Stimulated activated CD8-positive, alpha-beta memory T cell treated with anti-CD3 and anti-CD28 coated beads, Interleukin-7, amount 100 ng/mL, for 48 hours (primary cell): ENCODE measurements at regions not wholly inside any gene's neighbourhood (a gene's known extent, or its start where the extent isn't known, plus 50 kb on each side); places are given as distances from the start of the nearest gene placed in this dataset.
"Not testable (repeated sequence)": the region's sequence is repeated elsewhere in the genome, so short reads cannot be mapped to it uniquely, and the experiment has no call there.

ENCODE experiments used
- DNase-seq, 2 donors: peaks; one replicate each; pipeline ENCODE4 v3.0.0-alpha.2; 2020; ENCODE audit warnings: low read depth in 1 of 2; ENCODE audit errors: extremely low read depth in 1 of 2

GRCh38 chr17:63286254-63286653 lies 159.9 kb downstream of the CYB561 start:
- DNase-seq = no peak

DNA sequence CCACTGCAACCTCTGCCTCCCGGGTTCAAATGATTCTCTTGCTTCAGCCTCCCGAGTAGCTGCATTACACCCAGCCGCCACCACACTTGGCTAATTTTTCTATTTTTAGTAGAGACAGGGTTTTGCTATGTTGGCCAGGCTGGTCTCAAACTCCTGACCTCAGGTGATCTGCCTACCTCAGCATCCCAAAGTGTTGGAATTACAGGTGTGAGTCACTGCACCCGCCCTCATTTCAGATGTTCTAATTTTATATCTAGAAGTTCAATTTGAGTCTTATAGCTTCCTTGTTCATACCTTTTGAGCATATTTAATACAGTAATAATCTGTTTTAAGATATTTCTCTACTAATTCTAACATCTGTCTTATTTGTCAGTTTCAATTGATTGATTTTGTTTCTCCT lies 159.1 kb downstream of the CYB561 start:
- not testable (repeated sequence) for DNase-seq

- no peak for DNase-seq
Observed at GRCh38 chr17:63289931-63290330, 156.2 kb downstream of the CYB561 start.

DNA sequence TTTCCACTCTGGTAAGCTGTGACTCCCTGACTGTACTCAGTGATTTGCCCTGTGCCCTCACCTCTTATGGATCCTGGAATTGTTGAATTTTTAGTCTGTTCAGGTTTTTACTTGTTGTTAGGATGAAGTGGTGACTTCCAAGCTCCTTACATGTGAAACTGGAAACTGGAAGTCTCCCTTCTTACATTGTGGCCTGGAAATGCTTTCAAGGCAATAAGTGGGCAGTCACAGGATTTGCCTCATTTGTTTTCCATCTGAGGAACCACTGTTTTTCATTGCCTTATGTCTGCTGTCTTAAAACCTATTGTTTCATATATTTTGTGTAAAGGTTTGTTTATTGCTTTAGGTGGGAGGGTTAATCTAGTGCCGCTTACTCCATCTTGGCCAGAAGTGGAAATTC lies 155.8 kb downstream of the CYB561 start:
- no peak for DNase-seq

- DNase-seq = no peak
Observed at GRCh38 chr17:63290784-63291183, 155.3 kb downstream of the CYB561 start.

DNA sequence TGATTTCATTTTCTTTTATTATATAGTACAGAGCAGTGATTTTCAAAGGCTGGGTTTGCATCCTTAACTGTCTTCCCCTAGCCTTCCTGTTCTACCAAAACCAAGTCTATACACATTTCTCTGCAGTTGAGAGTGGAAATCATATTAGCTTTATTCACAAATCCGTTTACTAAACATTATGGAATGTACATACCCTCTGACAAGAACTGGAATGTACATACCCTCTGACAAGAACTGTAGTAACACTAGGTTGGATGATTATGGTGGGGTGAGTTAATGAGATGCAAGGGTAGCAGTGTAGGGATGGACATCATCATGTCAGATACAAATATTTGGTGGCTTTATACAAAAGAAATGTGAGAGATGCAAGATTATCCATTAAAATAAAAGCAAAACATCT lies 154.8 kb downstream of the CYB561 start:
- no peak for DNase-seq

DNA sequence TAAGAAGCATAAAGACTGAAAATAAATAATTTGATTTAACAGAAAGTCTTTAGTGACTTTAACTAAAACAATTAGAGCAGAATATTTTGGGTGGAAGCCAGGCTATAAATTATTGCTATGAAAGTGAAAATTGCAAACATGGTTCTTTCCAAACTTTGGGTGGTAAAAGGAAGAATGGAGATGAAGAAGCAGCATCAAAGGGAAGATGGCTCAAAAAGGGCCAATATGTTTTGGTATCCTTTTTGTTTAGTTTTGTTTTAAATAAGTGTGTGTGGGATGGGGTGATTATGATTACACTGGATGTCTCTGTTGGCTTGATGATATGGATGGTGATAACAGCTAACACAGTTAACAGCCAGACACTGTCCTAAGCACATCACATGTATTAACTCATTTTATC lies 153.7 kb downstream of the CYB561 start:
- no peak for DNase-seq

- no peak for DNase-seq
Observed at GRCh38 chr17:63293323-63294075, 152.6 kb downstream of the CYB561 start.

GRCh38 chr17:63294776-63295175 lies 151.3 kb downstream of the CYB561 start:
- no peak for DNase-seq

DNA sequence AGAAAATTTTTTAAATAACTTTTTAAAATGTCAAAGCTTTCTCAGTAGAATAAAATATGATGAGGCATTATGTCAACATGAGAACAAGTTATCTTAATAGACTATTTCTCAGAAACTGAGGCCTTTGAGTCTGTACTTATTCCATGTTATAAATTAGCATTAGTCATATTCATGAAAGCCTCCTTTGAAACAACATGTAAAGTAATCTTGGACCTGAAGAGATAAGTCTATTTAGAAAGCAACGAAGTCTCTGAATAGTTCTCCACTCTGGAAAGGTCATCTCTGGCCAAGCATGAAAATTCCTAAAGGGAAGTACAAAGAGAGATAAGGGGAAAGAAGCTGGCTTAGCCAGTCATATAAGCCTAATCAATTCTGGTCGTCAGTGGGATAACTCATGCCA lies 150.8 kb downstream of the CYB561 start:
- DNase-seq = no peak

GRCh38 chr17:63295839-63296590 lies 150.1 kb downstream of the CYB561 start:
- DNase-seq = no peak

GRCh38 chr17:63298916-63299315 lies 147.2 kb downstream of the CYB561 start:
- not testable (repeated sequence) for DNase-seq

DNA sequence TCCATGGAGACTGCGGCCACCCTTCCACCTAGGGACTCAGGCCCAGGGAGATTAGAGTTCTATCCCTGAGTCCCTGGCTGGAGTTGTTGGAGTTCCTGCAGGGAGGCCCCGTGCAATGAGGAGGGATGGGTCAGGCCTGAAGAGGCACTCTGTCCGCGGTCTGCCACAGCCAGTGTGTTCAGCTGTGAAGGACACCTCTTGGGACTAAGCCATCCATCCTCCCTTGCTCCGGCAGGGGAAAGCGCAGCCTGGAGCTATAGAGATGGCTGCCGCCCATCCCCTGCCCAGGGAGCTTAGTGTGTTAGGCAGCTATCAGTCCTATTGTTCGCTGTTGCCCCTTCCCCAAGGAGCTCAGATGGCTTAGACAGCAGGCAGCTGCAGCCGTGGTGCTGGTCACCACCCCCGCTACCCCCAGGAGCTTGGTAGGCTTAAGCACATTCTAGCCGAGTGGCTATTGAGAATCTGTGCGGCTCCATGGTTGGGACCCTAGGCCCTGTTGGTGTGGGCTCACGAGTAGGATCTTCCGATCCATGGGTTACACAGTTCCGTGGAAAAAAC lies 141.3 kb downstream of the CYB561 start:
- no peak for DNase-seq

- no peak for DNase-seq
Observed at GRCh38 chr17:63305857-63306256, 140.2 kb downstream of the CYB561 start.

- DNase-seq = no peak
Observed at GRCh38 chr17:63306855-63307254, 139.3 kb downstream of the CYB561 start.

- no peak for DNase-seq
Observed at GRCh38 chr17:63308272-63308671, 137.8 kb downstream of the CYB561 start.

GRCh38 chr17:63309021-63309420 lies 137.1 kb downstream of the CYB561 start:
- no peak for DNase-seq

GRCh38 chr17:63311416-63311937 lies 134.6 kb downstream of the CYB561 start:
- DNase-seq = no peak

GRCh38 chr17:63314761-63315160 lies 131.3 kb downstream of the CYB561 start:
- no peak for DNase-seq

DNA sequence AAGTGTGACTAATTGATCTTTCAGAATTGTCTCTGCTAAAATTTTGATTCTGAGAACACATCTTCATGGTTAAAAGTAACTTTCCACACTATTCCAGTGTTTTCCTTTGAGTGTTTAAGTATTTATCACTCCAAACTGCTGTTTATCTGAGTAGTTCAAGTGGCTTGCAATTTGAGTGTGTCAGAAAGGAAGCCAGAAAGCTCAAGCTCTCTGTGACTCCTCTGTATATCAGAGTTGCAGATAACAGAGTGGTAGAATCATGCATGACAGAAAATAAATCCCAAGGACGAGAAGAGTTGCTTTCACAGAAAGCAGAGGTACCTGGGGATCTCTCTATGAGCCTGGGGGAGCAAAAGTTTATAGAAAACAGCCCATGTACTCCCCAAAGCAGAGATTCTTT lies 130.0 kb downstream of the CYB561 start:
- no peak for DNase-seq

GRCh38 chr17:63317166-63317840 lies 128.8 kb downstream of the CYB561 start:
- DNase-seq = no peak
